Tibial nerve (tissue), 3 donors: ENCODE measurements at regions not wholly inside any gene's neighbourhood (a gene's known extent, or its start where the extent isn't known, plus 50 kb on each side); places are given as distances from the start of the nearest gene placed in this dataset.

Experiments used
- CTCF ChIP-seq, 5 experiments: fragments of 200-600 bp in 3 of 5; fragments of 450-650 bp in 2 of 5; sonication (generic) in 3 of 5; IDR thresholded peaks; one replicate each; pipeline ENCODE4 v1.5.1; 2016 to 2019; ENCODE audit warnings: antibody characterized with exemption in 5 of 5, mild to moderate bottlenecking in 3 of 5, moderate library complexity in 2 of 5
- POLR2A ChIP-seq, 2 donors: fragments of 450-650 bp; IDR thresholded peaks; one replicate each; pipeline ENCODE4 v1.6.1; 2017; ENCODE audit warnings: antibody characterized with exemption in 2 of 2, mild to moderate bottlenecking in 2 of 2, moderate library complexity in 2 of 2

DNA sequence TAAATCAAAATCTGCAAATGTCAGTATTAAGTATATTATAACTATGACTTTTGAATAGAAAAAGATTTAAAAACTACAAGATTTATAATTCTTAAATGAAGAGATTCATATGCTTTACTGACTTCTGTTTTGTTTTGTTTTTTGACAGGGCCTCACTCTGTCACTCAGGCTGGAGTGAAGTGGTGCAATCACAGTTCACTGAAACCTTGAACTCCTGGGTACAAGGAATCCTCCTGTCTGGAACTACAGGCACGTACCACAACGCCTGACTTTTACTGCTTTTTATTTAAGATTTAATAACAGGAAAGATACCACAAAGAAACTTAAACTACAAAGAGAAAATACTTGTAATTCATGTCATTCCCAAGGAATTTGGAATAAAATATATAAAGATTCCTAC, 940.2 kb upstream of the CITED2 start:
- TF ChIP-seq CTCF (IDR thresholded peaks at IDR 0.05), result no peak
- TF ChIP-seq POLR2A (IDR thresholded peaks at IDR 0.05), result no peak
